Ishikawa (cell line): ENCODE measurements at regions not wholly inside any gene's neighbourhood (a gene's known extent, or its start where the extent isn't known, plus 50 kb on each side); places are given as distances from the start of the nearest gene placed in this dataset.

Experiments
- TCF12 ChIP-seq: IDR thresholded peaks from 2 replicates; pipeline ENCODE4 v1.6.1; 2012; ENCODE audit warnings: low read depth
- USF1 ChIP-seq: IDR thresholded peaks from 2 replicates; pipeline ENCODE4 v1.6.1; 2012
- YY1 ChIP-seq: IDR thresholded peaks from 2 replicates; pipeline ENCODE4 v1.6.1; 2012; ENCODE audit warnings: low read depth

GRCh38 chr22:47645450-47645914, 883.0 kb downstream of the TBC1D22A start:
- TF ChIP-seq USF1 (no peak), TCF12 (no peak), YY1 (no peak)
